ENCODE measurements at regions not wholly inside any gene's neighbourhood (a gene's known extent, or its start where the extent isn't known, plus 50 kb on each side); places are given as distances from the start of the nearest gene placed in this dataset.
A peak's percentile ranks its signal among the peaks of the same experiment; 100 is the strongest.
"Not testable (repeated sequence)": the region's sequence is repeated elsewhere in the genome, so short reads cannot be mapped to it uniquely, and the experiment has no call there.

- DNase-seq, result peak; percentile 43
Measured at GRCh38 chr2:143841935-143842334, 678.0 kb downstream of the ZEB2 start.

- no peak for DNase-seq
Measured at GRCh38 chr2:143840601-143841000, 679.3 kb downstream of the ZEB2 start.

GRCh38 chr2:143840194-143840593, 679.7 kb downstream of the ZEB2 start:
- DNase-seq, result no peak

- DNase-seq, result no peak
Measured at GRCh38 chr2:143839456-143839855, 680.5 kb downstream of the ZEB2 start.

GRCh38 chr2:143837055-143837454, 682.9 kb downstream of the ZEB2 start:
- DNase-seq, result not testable (repeated sequence)

- DNase-seq, result no peak
Measured at GRCh38 chr2:143835481-143835880, 684.4 kb downstream of the ZEB2 start.

GRCh38 chr2:143833015-143833660, 686.8 kb downstream of the ZEB2 start:
- no peak for DNase-seq

- no peak for DNase-seq
Measured at GRCh38 chr2:143830476-143830875, 689.4 kb downstream of the ZEB2 start.

- DNase-seq, result no peak
Measured at GRCh38 chr2:143828763-143829537, 691.0 kb downstream of the ZEB2 start.

GRCh38 chr2:143824791-143825190, 695.1 kb downstream of the ZEB2 start:
- DNase-seq, result no peak

GRCh38 chr2:143823876-143824275, 694.7 kb downstream of the ARHGAP15 start:
- no peak for DNase-seq

- DNase-seq, result no peak
Measured at GRCh38 chr2:143823296-143823695, 694.1 kb downstream of the ARHGAP15 start.

- no peak for DNase-seq
Measured at GRCh38 chr2:143822736-143823135, 693.5 kb downstream of the ARHGAP15 start.

GRCh38 chr2:143819764-143820163, 690.5 kb downstream of the ARHGAP15 start:
- no peak for DNase-seq

GRCh38 chr2:143819190-143819735, 690.0 kb downstream of the ARHGAP15 start:
- peak; percentile 29 for DNase-seq
